Astrocyte (in vitro differentiated cells and primary cell): ENCODE measurements at regions not wholly inside any gene's neighbourhood (a gene's known extent, or its start where the extent isn't known, plus 50 kb on each side); places are given as distances from the start of the nearest gene placed in this dataset.

Source experiments
- DNase-seq: peaks from one replicate; pipeline ENCODE4 v3.0.0-alpha.2; 2010; ENCODE audit warnings: low read depth
- FAIRE-seq: peaks from 2 replicates; lab custom pipeline; 2011; peaks lifted over from hg19 to GRCh38; lab: Jason Lieb, UNC
- H2AFZ ChIP-seq: 2 replicates; pipeline ENCODE4 v1.6.0; 2012; ENCODE audit warnings: low read depth, low read length, inconsistent platforms
- H3K27ac ChIP-seq: 2 replicates; pipeline ENCODE4 v1.5.1; 2011; ENCODE audit warnings: low read depth, low read length, inconsistent platforms
- H3K27me3 ChIP-seq: 2 replicates; pipeline ENCODE4 v1.6.0; 2011; ENCODE audit warnings: low read length, inconsistent platforms; ENCODE audit not compliant: insufficient read depth
- H3K36me3 ChIP-seq: 2 replicates; pipeline ENCODE4 v1.5.1; 2011; ENCODE audit warnings: low read length, inconsistent platforms; ENCODE audit not compliant: insufficient read depth
- H3K4me1 ChIP-seq: 2 replicates; pipeline ENCODE4 v1.5.1; 2011; ENCODE audit warnings: low read length, inconsistent platforms; ENCODE audit not compliant: insufficient read depth
- H3K4me2 ChIP-seq: 2 replicates; pipeline ENCODE4 v1.6.0; 2012; ENCODE audit warnings: low read length, inconsistent platforms
- H3K4me3 ChIP-seq: 2 replicates; pipeline ENCODE4 v1.5.1; 2011; ENCODE audit warnings: low read depth, mild to moderate bottlenecking, low read length, inconsistent platforms; ENCODE audit not compliant: insufficient read depth
- H3K79me2 ChIP-seq: 2 replicates; pipeline ENCODE4 v1.6.0; 2012; ENCODE audit warnings: mild to moderate bottlenecking, low read length, inconsistent platforms; ENCODE audit not compliant: insufficient read depth
- H3K9ac ChIP-seq: 2 replicates; pipeline ENCODE4 v1.6.0; 2012; ENCODE audit warnings: mild to moderate bottlenecking, low read length, inconsistent platforms
- H3K9me3 ChIP-seq: 2 replicates; pipeline ENCODE4 v1.5.1; 2012; ENCODE audit warnings: low read depth, mild to moderate bottlenecking, low read length, inconsistent platforms; ENCODE audit not compliant: insufficient read depth
- H4K20me1 ChIP-seq: 2 replicates; pipeline ENCODE4 v1.6.0; 2012; ENCODE audit warnings: low read length, inconsistent platforms; ENCODE audit not compliant: insufficient read depth
- H3K27ac Mint-ChIP-seq: one replicate; pipeline ENCODE4 v1.8.0; 2021; ENCODE audit warnings: mild to moderate bottlenecking, mixed read lengths; ENCODE audit not compliant: unreplicated experiment
- H3K27me3 Mint-ChIP-seq: one replicate; pipeline ENCODE4 v1.8.0; 2021; ENCODE audit warnings: low read depth, mixed read lengths; ENCODE audit not compliant: unreplicated experiment
- H3K36me3 Mint-ChIP-seq: one replicate; pipeline ENCODE4 v1.8.0; 2021; ENCODE audit warnings: low read depth, mixed read lengths; ENCODE audit not compliant: unreplicated experiment
- H3K4me1 Mint-ChIP-seq: one replicate; pipeline ENCODE4 v1.8.0; 2021; ENCODE audit warnings: low read depth, mixed read lengths; ENCODE audit not compliant: unreplicated experiment
- H3K4me3 Mint-ChIP-seq: one replicate; pipeline ENCODE4 v1.8.0; 2021; ENCODE audit warnings: mild to moderate bottlenecking, moderate library complexity, mixed read lengths; ENCODE audit not compliant: unreplicated experiment
- H3K9me3 Mint-ChIP-seq: one replicate; pipeline ENCODE4 v1.8.0; 2021; ENCODE audit warnings: mild to moderate bottlenecking, mixed read lengths; ENCODE audit not compliant: unreplicated experiment
- CTCF ChIP-seq: IDR thresholded peaks from 2 replicates; pipeline ENCODE4 v1.5.1; 2011; ENCODE audit warnings: low read depth, mild to moderate bottlenecking, inconsistent platforms, low read length, moderate library complexity; ENCODE audit not compliant: insufficient read depth
- EZH2 ChIP-seq: IDR thresholded peaks from 2 replicates; pipeline ENCODE4 v1.6.1; 2012; ENCODE audit warnings: mild to moderate bottlenecking, low read length, inconsistent platforms; ENCODE audit not compliant: insufficient read depth

- peaks cover 9% of the 10 kb centered on the region for H3K9me3 Mint-ChIP-seq
- H3K4me2 ChIP-seq: no peak overlapping the region
- no peak overlapping the region for H2AFZ ChIP-seq
- no peaks in the 10 kb centered on the region for H3K79me2 ChIP-seq
- H3K9me3 ChIP-seq: no peaks in the 10 kb centered on the region
- H3K4me3 Mint-ChIP-seq: no peak overlapping the region
- no peak overlapping the region for H3K4me3 ChIP-seq
- H3K36me3 ChIP-seq: no peaks in the 10 kb centered on the region
- H3K27ac ChIP-seq: no peak overlapping the region
- H3K4me1 ChIP-seq: no peaks in the 10 kb centered on the region
- no peak for TF ChIP-seq EZH2
- no peak for TF ChIP-seq CTCF
- DNase-seq (no peak), FAIRE-seq (no peak)
- H3K9ac ChIP-seq: no peak overlapping the region
- peaks cover 6% of the 10 kb centered on the region for H3K4me1 Mint-ChIP-seq
- H4K20me1 ChIP-seq: no peaks in the 10 kb centered on the region
- H3K27me3 ChIP-seq: peaks cover 18% of the 10 kb centered on the region
- H3K36me3 Mint-ChIP-seq: no peaks in the 10 kb centered on the region
- no peak overlapping the region for H3K27ac Mint-ChIP-seq
- peaks cover 88% of the 10 kb centered on the region for H3K27me3 Mint-ChIP-seq
Observed at GRCh38 chr3:193910886-193911738, 224.8 kb upstream of the HES1 start.

- no peak overlapping the region for H3K4me3 Mint-ChIP-seq
- H3K27ac Mint-ChIP-seq: no peak overlapping the region
- peaks cover 6% of the 10 kb centered on the region for H3K4me1 Mint-ChIP-seq
Observed at GRCh38 chr3:193911784-193912340, 224.1 kb upstream of the HES1 start.

More at GRCh38 chr3:193911784-193912340, 224.1 kb upstream of the HES1 start:
- no peak overlapping the region for H3K4me2 ChIP-seq
- no peak for DNase-seq
- no peaks in the 10 kb centered on the region for H3K4me1 ChIP-seq
- peaks cover 86% of the 10 kb centered on the region for H3K27me3 Mint-ChIP-seq
- no peaks in the 10 kb centered on the region for H3K36me3 ChIP-seq
- H3K4me3 ChIP-seq: no peak overlapping the region
- H3K27me3 ChIP-seq: peaks cover 22% of the 10 kb centered on the region
- no peak overlapping the region for H3K27ac ChIP-seq
- no peaks in the 10 kb centered on the region for H3K36me3 Mint-ChIP-seq
- H3K9me3 Mint-ChIP-seq: peaks cover 3% of the 10 kb centered on the region
- no peak overlapping the region for H3K9ac ChIP-seq
- no peaks in the 10 kb centered on the region for H4K20me1 ChIP-seq
- FAIRE-seq: no peak
- H2AFZ ChIP-seq: no peak overlapping the region
- no peaks in the 10 kb centered on the region for H3K9me3 ChIP-seq
- TF ChIP-seq EZH2 (no peak), CTCF (no peak)
- H3K79me2 ChIP-seq: no peaks in the 10 kb centered on the region
